WTC11 (cell line): ENCODE measurements at regions not wholly inside any gene's neighbourhood (a gene's known extent, or its start where the extent isn't known, plus 50 kb on each side); places are given as distances from the start of the nearest gene placed in this dataset.

Experiments used
- ATAC-seq: fragments of 200-7000 bp; cut with Tn5 transposase; 2 replicates; pipeline ENCODE4 v1.10.0; 2021; ENCODE audit warnings: mild to moderate bottlenecking, moderate library complexity
- CTCF ChIA-PET: fragments of 300-600 bp; sonication (Branson Sonifier 250); formaldehyde crosslinking; loops from one replicate; lab custom pipeline; 2021; ENCODE audit warnings: antibody characterized with exemption; lab: Charles Lee
- POLR2A ChIA-PET: fragments of 350-600 bp; sonication (Branson Sonifier 250); formaldehyde crosslinking; loops from one replicate; lab custom pipeline; 2021; ENCODE audit warnings: antibody characterized with exemption; lab: Charles Lee
- DNase-seq: peaks from one replicate; pipeline ENCODE4 v3.0.0; 2021; ENCODE audit warnings: low spot score
- H3K27ac Mint-ChIP-seq: 2 replicates; pipeline ENCODE4 v1.8.0; 2021; ENCODE audit warnings: mixed read lengths
- H3K27me3 Mint-ChIP-seq: 2 replicates; pipeline ENCODE4 v1.8.0; 2021; ENCODE audit warnings: low read depth, mild to moderate bottlenecking, moderate library complexity, mixed read lengths
- H3K36me3 Mint-ChIP-seq: 2 replicates; pipeline ENCODE4 v1.8.0; 2021; ENCODE audit warnings: mixed read lengths
- H3K4me1 Mint-ChIP-seq: 2 replicates; pipeline ENCODE4 v1.8.0; 2022; ENCODE audit warnings: mixed read lengths
- H3K4me3 Mint-ChIP-seq: 2 replicates; pipeline ENCODE4 v1.8.0; 2021; ENCODE audit warnings: mild to moderate bottlenecking, moderate library complexity, mixed read lengths
- H3K9me3 Mint-ChIP-seq: 2 replicates; pipeline ENCODE4 v1.8.0; 2021; ENCODE audit warnings: mixed read lengths
- ATF6 ChIP-seq: sonication (generic); formaldehyde crosslinking; IDR thresholded peaks from 2 replicates; pipeline ENCODE4 v1.8.1; 2023; ENCODE audit warnings: mild to moderate bottlenecking, missing genetic modification reagents
- CBFB ChIP-seq: sonication (generic); formaldehyde crosslinking; IDR thresholded peaks from 2 replicates; pipeline ENCODE4 v1.8.1; 2022; ENCODE audit warnings: mild to moderate bottlenecking, low read depth, missing genetic modification reagents
- E2F4 ChIP-seq: sonication (generic); formaldehyde crosslinking; IDR thresholded peaks from 2 replicates; pipeline ENCODE4 v1.8.1; 2022; ENCODE audit warnings: low read depth, mild to moderate bottlenecking, moderate library complexity, missing genetic modification reagents, borderline replicate concordance
- ESRRA ChIP-seq: sonication (generic); formaldehyde crosslinking; IDR thresholded peaks from 2 replicates; pipeline ENCODE4 v1.8.1; 2022; ENCODE audit warnings: mild to moderate bottlenecking, missing genetic modification reagents, borderline replicate concordance
- FOXK1 ChIP-seq: sonication (generic); formaldehyde crosslinking; IDR thresholded peaks from 2 replicates; pipeline ENCODE4 v1.8.0; 2022; ENCODE audit warnings: mild to moderate bottlenecking, moderate library complexity, missing genetic modification reagents
- HMGA2 ChIP-seq: fragments of 250-450 bp; sonication (Bioruptor Pico); IDR thresholded peaks from 2 replicates; pipeline ENCODE4 v1.4.0; 2021; ENCODE audit warnings: mild to moderate bottlenecking, moderate library complexity
- IRF2 ChIP-seq: sonication (generic); formaldehyde crosslinking; IDR thresholded peaks from 2 replicates; pipeline ENCODE4 v1.8.0; 2022; ENCODE audit warnings: low read depth, missing genetic modification reagents, borderline replicate concordance
- MXD4 ChIP-seq: fragments of 250-450 bp; sonication (Bioruptor Pico); IDR thresholded peaks from 2 replicates; pipeline ENCODE4 v1.8.0; 2021; ENCODE audit warnings: mild to moderate bottlenecking, moderate library complexity, borderline replicate concordance
- NFE2L1 ChIP-seq: sonication (generic); formaldehyde crosslinking; IDR thresholded peaks from 2 replicates; pipeline ENCODE4 v1.8.1; 2023; ENCODE audit warnings: missing genetic modification reagents
- NR1H2 ChIP-seq: sonication (generic); formaldehyde crosslinking; IDR thresholded peaks from 2 replicates; pipeline ENCODE4 v1.9.0; 2021; ENCODE audit warnings: mild to moderate bottlenecking, moderate library complexity, missing genetic modification reagents
- RORB ChIP-seq: fragments of 250-450 bp; sonication (Bioruptor Pico); IDR thresholded peaks from 2 replicates; pipeline ENCODE4 v1.9.0; 2021; ENCODE audit warnings: mild to moderate bottlenecking
- TEAD1 ChIP-seq: sonication (generic); formaldehyde crosslinking; IDR thresholded peaks from 2 replicates; pipeline ENCODE4 v1.8.0; 2022; ENCODE audit warnings: mild to moderate bottlenecking, missing genetic modification reagents
- TP53 ChIP-seq: sonication (generic); formaldehyde crosslinking; IDR thresholded peaks from 2 replicates; pipeline ENCODE4 v1.8.1; 2023; ENCODE audit warnings: mild to moderate bottlenecking, missing genetic modification reagents
- ZNF416 ChIP-seq: fragments of 250-450 bp; sonication (Bioruptor Pico); IDR thresholded peaks from 2 replicates; pipeline ENCODE4 v1.9.0; 2021; ENCODE audit warnings: mild to moderate bottlenecking, inconsistent platforms
- TF ChIP-seq, protein P1 (sequence below): fragments of 250-450 bp; sonication (Bioruptor Pico); IDR thresholded peaks from 2 replicates; pipeline ENCODE4 v1.9.0; 2021; ENCODE audit warnings: moderate library complexity, mild to moderate bottlenecking, inconsistent platforms, borderline replicate concordance
- TF ChIP-seq, protein P2 (sequence below): sonication (generic); formaldehyde crosslinking; IDR thresholded peaks from 2 replicates; pipeline ENCODE4 v1.8.0; 2022; ENCODE audit warnings: mild to moderate bottlenecking, missing genetic modification reagents
- TF ChIP-seq, protein P3 (sequence below): fragments of 250-450 bp; sonication (Bioruptor Pico); IDR thresholded peaks from 2 replicates; pipeline ENCODE4 v1.9.0; 2021; ENCODE audit warnings: mild to moderate bottlenecking, borderline replicate concordance
- TF ChIP-seq, protein P4 (sequence below): sonication (generic); formaldehyde crosslinking; IDR thresholded peaks from 2 replicates; pipeline ENCODE4 v1.8.1; 2022; ENCODE audit warnings: low read depth, missing genetic modification reagents, borderline replicate concordance
- TF ChIP-seq, protein P5 (sequence below): sonication (generic); formaldehyde crosslinking; IDR thresholded peaks from 2 replicates; pipeline ENCODE4 v1.8.0; 2023; ENCODE audit warnings: missing genetic modification reagents
- TF ChIP-seq, protein P6 (sequence below): sonication (generic); formaldehyde crosslinking; IDR thresholded peaks from 2 replicates; pipeline ENCODE4 v1.8.1; 2022; ENCODE audit warnings: missing genetic modification reagents, borderline replicate concordance

- TF ChIP-seq MXD4 (CRISPR knock-in tag) (no peak), E2F4 (no peak), RORB (no peak)
- TF ChIP-seq, protein P1, sequence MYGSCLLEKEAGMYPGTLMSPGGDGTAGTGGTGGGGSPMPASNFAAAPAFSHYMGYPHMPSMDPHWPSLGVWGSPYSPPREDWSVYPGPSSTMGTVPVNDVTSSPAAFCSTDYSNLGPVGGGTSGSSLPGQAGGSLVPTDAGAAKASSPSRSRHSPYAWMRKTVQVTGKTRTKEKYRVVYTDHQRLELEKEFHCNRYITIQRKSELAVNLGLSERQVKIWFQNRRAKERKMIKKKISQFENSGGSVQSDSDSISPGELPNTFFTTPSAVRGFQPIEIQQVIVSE (CRISPR knock-in tag), result no peak
- TF ChIP-seq, protein P2, sequence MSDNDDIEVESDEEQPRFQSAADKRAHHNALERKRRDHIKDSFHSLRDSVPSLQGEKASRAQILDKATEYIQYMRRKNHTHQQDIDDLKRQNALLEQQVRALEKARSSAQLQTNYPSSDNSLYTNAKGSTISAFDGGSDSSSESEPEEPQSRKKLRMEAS (CRISPR knock-in tag), result no peak
- TF ChIP-seq, protein P3, sequence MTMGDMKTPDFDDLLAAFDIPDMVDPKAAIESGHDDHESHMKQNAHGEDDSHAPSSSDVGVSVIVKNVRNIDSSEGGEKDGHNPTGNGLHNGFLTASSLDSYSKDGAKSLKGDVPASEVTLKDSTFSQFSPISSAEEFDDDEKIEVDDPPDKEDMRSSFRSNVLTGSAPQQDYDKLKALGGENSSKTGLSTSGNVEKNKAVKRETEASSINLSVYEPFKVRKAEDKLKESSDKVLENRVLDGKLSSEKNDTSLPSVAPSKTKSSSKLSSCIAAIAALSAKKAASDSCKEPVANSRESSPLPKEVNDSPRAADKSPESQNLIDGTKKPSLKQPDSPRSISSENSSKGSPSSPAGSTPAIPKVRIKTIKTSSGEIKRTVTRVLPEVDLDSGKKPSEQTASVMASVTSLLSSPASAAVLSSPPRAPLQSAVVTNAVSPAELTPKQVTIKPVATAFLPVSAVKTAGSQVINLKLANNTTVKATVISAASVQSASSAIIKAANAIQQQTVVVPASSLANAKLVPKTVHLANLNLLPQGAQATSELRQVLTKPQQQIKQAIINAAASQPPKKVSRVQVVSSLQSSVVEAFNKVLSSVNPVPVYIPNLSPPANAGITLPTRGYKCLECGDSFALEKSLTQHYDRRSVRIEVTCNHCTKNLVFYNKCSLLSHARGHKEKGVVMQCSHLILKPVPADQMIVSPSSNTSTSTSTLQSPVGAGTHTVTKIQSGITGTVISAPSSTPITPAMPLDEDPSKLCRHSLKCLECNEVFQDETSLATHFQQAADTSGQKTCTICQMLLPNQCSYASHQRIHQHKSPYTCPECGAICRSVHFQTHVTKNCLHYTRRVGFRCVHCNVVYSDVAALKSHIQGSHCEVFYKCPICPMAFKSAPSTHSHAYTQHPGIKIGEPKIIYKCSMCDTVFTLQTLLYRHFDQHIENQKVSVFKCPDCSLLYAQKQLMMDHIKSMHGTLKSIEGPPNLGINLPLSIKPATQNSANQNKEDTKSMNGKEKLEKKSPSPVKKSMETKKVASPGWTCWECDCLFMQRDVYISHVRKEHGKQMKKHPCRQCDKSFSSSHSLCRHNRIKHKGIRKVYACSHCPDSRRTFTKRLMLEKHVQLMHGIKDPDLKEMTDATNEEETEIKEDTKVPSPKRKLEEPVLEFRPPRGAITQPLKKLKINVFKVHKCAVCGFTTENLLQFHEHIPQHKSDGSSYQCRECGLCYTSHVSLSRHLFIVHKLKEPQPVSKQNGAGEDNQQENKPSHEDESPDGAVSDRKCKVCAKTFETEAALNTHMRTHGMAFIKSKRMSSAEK (CRISPR knock-in tag), result no peak
These were observed 391.6 kb downstream of the BRD1 start (continued) for GRCh38 chr22:49436056-49436455.

DNA sequence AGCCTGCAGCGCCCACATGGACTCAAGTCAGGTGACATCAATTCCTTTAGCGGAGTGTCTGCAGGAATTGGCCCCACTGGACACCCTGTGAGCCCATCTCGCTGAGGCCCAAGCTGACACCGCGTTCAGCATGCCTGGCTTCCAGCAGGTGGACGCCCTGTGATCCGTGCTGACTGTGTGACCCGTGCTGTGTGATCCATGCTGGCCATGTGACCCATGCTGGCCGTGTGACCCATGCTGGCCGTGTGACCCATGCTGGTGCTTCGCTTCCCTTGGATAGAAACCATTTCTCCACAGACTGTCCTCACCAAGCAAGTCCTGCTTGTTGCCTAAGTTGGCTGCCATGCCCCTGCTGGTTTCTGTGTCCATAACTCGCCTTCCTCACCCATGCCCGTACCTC, 392.1 kb downstream of the BRD1 start:
- POLR2A ChIA-PET, result no interaction called here
- TF ChIP-seq HMGA2 (CRISPR knock-in tag) (no peak), CBFB (no peak), NFE2L1 (no peak), FOXK1 (no peak), ATF6 (CRISPR knock-in tag) (no peak), TEAD1 (CRISPR knock-in tag) (no peak), ZNF416 (CRISPR knock-in tag) (no peak), TP53 (CRISPR knock-in tag) (no peak), ESRRA (CRISPR knock-in tag) (no peak), NR1H2 (no peak), IRF2 (no peak)
- TF ChIP-seq, protein P4, sequence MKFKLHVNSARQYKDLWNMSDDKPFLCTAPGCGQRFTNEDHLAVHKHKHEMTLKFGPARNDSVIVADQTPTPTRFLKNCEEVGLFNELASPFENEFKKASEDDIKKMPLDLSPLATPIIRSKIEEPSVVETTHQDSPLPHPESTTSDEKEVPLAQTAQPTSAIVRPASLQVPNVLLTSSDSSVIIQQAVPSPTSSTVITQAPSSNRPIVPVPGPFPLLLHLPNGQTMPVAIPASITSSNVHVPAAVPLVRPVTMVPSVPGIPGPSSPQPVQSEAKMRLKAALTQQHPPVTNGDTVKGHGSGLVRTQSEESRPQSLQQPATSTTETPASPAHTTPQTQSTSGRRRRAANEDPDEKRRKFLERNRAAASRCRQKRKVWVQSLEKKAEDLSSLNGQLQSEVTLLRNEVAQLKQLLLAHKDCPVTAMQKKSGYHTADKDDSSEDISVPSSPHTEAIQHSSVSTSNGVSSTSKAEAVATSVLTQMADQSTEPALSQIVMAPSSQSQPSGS, result no peak
- TF ChIP-seq, protein P5, sequence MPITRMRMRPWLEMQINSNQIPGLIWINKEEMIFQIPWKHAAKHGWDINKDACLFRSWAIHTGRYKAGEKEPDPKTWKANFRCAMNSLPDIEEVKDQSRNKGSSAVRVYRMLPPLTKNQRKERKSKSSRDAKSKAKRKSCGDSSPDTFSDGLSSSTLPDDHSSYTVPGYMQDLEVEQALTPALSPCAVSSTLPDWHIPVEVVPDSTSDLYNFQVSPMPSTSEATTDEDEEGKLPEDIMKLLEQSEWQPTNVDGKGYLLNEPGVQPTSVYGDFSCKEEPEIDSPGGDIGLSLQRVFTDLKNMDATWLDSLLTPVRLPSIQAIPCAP (CRISPR knock-in tag), result no peak
- TF ChIP-seq, protein P6, sequence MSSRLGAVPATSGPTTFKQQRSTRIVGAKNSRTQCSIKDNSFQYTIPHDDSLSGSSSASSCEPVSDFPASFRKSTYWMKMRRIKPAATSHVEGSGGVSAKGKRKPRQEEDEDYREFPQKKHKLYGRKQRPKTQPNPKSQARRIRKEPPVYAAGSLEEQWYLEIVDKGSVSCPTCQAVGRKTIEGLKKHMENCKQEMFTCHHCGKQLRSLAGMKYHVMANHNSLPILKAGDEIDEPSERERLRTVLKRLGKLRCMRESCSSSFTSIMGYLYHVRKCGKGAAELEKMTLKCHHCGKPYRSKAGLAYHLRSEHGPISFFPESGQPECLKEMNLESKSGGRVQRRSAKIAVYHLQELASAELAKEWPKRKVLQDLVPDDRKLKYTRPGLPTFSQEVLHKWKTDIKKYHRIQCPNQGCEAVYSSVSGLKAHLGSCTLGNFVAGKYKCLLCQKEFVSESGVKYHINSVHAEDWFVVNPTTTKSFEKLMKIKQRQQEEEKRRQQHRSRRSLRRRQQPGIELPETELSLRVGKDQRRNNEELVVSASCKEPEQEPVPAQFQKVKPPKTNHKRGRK (CRISPR knock-in tag), result no peak
- CTCF ChIA-PET, result no interaction called here
- Mint-ChIP-seq H3K36me3 (no peaks in the 10 kb centered on the region), H3K4me1 (no peaks in the 10 kb centered on the region), H3K27me3 (no peaks in the 10 kb centered on the region), H3K27ac (no peak overlapping the region), H3K9me3 (no peaks in the 10 kb centered on the region), H3K4me3 (no peak overlapping the region)
- ATAC-seq (no peak), DNase-seq (no peak)
